C4-2B (cell line): ENCODE measurements at regions not wholly inside any gene's neighbourhood (a gene's known extent, or its start where the extent isn't known, plus 50 kb on each side); places are given as distances from the start of the nearest gene placed in this dataset.

ENCODE experiments used
- H3K27ac ChIP-seq: fragments of 450-650 bp; 2 replicates; pipeline ENCODE4 v1.5.1; 2017
- ZFX ChIP-seq: fragments of 450-650 bp; IDR thresholded peaks from 2 replicates; pipeline ENCODE4 v1.6.1; 2017
- TF ChIP-seq, protein P1 (sequence below): fragments of 450-650 bp; conservative IDR thresholded peaks from 2 replicates; pipeline ENCODE4 v1.5.1; 2017; ENCODE audit warnings: mild to moderate bottlenecking

DNA sequence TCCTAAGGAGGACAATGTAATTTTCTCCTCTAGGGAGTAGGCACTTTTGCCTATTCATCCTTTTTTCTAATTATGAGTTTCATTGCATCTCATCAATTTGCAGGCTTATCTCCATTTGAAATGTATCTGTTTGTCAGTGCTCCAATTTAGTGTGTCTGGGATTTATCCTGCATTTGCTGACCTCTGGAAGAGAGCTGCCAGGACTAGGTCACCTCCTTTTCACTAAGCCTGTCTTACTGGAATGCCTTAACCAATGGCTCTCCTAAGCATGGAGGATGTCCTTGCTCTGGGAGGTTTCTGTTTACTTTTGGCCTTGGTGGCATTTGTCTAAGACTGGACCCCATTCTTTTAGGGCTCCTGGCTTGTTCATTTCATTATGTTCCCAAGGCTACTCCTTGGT is 261.5 kb downstream of the NEBL start:
- no peak for TF ChIP-seq ZFX
- TF ChIP-seq, protein P1, sequence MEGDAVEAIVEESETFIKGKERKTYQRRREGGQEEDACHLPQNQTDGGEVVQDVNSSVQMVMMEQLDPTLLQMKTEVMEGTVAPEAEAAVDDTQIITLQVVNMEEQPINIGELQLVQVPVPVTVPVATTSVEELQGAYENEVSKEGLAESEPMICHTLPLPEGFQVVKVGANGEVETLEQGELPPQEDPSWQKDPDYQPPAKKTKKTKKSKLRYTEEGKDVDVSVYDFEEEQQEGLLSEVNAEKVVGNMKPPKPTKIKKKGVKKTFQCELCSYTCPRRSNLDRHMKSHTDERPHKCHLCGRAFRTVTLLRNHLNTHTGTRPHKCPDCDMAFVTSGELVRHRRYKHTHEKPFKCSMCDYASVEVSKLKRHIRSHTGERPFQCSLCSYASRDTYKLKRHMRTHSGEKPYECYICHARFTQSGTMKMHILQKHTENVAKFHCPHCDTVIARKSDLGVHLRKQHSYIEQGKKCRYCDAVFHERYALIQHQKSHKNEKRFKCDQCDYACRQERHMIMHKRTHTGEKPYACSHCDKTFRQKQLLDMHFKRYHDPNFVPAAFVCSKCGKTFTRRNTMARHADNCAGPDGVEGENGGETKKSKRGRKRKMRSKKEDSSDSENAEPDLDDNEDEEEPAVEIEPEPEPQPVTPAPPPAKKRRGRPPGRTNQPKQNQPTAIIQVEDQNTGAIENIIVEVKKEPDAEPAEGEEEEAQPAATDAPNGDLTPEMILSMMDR: no peak
- H3K27ac ChIP-seq: no peak overlapping the region

DNA sequence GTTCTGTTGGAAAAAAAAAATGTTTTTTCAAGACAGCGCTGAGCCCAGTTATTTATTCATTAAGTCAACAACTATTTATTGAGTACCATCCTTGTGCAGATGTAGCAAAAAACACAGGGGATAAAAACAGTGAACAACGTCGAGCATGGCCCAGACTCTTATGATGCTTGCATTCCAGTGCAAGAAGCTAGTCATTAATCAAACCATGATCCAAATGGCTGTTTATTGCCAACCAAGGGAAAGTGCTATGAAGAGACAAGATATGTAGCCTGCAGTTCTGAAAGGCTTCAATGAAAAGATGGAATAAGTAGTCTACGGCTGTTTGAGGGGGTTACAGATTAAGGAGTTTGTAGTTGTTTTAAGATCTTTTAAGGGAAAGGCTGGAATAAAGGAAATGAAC is 262.3 kb downstream of the NEBL start:
- no peak for TF ChIP-seq ZFX
- TF ChIP-seq, protein P1: no peak
- no peak overlapping the region for H3K27ac ChIP-seq

DNA sequence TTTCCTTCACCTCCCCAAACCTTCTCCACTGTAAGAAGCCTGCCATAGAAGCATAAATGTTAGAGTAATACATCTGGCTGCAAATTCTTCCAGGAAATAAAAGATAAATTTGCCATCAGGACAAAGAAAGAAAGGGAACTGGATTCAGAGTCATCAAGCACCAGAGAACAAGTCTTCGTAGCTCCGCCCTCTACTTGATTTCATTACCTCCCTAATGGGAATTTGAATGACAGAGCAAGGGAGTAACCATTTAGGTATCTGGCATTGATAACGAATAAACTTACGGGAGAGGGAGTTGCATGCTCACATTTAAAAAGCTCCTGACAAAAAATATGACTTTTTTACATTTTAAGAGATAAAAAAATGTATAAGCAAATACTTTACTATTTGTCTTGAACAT is 263.4 kb downstream of the NEBL start:
- TF ChIP-seq, protein P1: no peak
- no peak for TF ChIP-seq ZFX
- no peak overlapping the region for H3K27ac ChIP-seq

DNA sequence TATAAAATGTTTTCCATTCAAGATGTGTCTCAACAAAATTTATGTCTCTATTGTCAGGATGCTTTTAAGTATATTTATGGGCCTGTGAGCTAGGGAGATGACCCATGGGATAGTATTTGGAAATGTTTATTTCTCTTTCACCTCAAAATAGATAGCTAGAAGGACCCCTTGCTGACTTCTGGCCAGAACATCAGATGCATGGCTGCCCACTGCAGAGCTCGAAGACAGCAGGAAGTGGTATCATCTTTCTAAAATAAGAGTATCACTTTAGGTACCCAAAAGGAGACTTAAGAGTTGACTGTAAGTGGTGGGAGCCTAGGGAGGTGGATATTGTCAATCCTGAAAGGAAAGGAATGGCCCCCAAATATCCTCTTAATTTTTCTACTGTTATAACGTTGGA is 264.4 kb downstream of the NEBL start:
- TF ChIP-seq, protein P1: no peak
- TF ChIP-seq ZFX: no peak
- no peak overlapping the region for H3K27ac ChIP-seq

DNA sequence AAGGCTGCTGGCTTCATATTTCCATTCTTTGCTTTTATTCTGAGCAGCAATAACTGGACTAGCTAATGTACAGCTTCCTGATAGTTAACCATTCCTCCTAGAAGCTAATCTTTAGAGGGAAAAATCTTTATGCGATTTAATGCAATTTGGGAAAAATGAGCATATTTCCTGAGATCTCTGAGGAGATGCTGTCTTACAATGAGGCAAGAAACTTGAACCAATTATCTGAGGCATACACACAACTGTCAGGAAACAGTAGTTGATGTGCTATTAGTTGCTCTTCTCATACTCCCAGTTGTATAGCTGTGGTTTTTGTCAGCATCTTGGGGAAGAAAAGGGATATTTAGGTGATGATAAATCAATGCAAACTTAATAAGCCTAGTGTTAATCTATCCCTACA is 265.9 kb downstream of the NEBL start:
- H3K27ac ChIP-seq: no peak overlapping the region
- TF ChIP-seq, protein P1: no peak
- TF ChIP-seq ZFX: no peak

DNA sequence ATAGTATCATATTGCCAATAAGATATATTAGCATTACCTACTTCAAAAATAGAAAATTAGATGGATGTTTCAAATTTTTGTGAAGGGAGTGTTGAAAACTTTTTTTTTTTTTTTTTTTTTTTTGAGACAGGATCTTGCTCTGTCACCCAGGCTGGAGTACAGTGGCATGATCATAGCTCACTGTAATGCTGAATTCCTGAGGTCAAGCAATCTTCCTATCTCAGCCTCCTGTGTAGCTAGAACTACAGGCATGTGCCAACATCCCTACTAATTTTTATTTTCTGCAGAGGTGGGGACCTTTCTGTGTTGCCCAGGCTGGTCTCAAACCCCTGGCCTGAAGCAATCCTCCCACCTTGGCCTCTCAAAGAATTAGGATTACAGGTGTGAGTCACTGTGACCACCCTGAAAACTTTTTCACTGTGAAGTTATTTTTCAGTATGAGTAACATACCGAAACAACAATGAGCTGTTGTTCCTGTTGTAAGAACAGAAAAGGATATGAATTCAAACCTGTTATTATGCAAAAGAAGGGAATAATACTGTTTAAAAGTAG is 266.9 kb downstream of the NEBL start:
- TF ChIP-seq, protein P1: no peak
- no peak for TF ChIP-seq ZFX
- no peak overlapping the region for H3K27ac ChIP-seq

DNA sequence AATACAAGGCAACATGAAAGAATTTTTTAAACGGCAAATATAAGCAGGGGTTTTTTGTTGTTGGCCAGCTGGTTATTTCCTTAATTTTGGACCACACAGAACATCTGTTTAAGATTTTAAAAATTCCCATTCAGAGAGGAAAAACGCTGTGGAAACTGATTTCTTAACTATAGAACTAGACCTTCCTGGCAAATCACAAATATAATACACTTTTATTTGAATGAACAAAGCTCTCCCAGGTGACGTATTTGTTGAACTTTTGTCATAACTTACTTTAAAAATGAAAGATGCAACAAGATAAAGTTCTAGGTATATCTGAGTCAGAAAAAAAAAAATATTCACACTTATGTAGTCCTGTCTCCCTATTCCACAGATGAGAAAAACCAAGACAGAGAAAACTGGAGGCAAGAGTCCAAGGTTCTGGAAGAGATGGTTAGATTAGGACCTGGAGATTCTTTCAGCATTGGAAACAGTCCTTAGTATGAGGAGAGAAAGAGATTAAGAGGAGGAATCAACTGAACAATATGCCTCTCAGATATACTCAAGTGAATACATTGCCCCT is 269.1 kb downstream of the NEBL start:
- no peak for TF ChIP-seq ZFX
- TF ChIP-seq, protein P1: no peak
- H3K27ac ChIP-seq: no peak overlapping the region
